ENCODE measurements at regions not wholly inside any gene's neighbourhood (a gene's known extent, or its start where the extent isn't known, plus 50 kb on each side); places are given as distances from the start of the nearest gene placed in this dataset.
"Not testable (repeated sequence)": the region's sequence is repeated elsewhere in the genome, so short reads cannot be mapped to it uniquely, and the experiment has no call there.

GRCh38 chr1:163999131-163999530, 559.9 kb upstream of the PBX1 start:
- Histone ChIP-seq H3K27me3 (ENCODE audit: insufficient read depth, poor library complexity, severe bottlenecking) (no peaks in the 10 kb centered on the region), H3K27ac (replicated peaks) (no peak overlapping the region), H3K4me3 (replicated peaks; ENCODE audit: insufficient read depth, low read length) (no peak overlapping the region)
- no peak for DNase-seq (ENCODE audit: low read depth in 1 of 2, low spot score in 1 of 2)
- TF ChIP-seq REST (IDR thresholded peaks at IDR 0.05; ENCODE audit: insufficient replicate concordance, low read depth), result no peak
- TF ChIP-seq GABPA (IDR thresholded peaks at IDR 0.05; ENCODE audit: low read depth), result no peak
- TF ChIP-seq SPI1 (IDR thresholded peaks at IDR 0.05; ENCODE audit: borderline replicate concordance, low read depth), result no peak
- no peak for TF ChIP-seq POLR2AphosphoS5 (IDR thresholded peaks at IDR 0.05; ENCODE audit: low read depth)
- no peak for TF ChIP-seq CTCF (IDR thresholded peaks at IDR 0.05; ENCODE audit: insufficient read depth, low read length)

- H3K27ac ChIP-seq (replicated peaks); H3K4me3 ChIP-seq (replicated peaks; ENCODE audit: insufficient read depth, low read length); H3K27me3 ChIP-seq (ENCODE audit: insufficient read depth, poor library complexity, severe bottlenecking); DNase-seq (ENCODE audit: low read depth in 1 of 2, low spot score in 1 of 2): not testable (repeated sequence)
These were observed 552.8 kb upstream of the PBX1 start for GRCh38 chr1:164006186-164006585.

GRCh38 chr1:164006621-164007020, 552.4 kb upstream of the PBX1 start:
- Histone ChIP-seq H3K27me3 (ENCODE audit: insufficient read depth, poor library complexity, severe bottlenecking) (no peaks in the 10 kb centered on the region), H3K27ac (replicated peaks) (no peak overlapping the region), H3K4me3 (replicated peaks; ENCODE audit: insufficient read depth, low read length) (no peak overlapping the region)
- no peak for DNase-seq (ENCODE audit: low read depth in 1 of 2, low spot score in 1 of 2)
- TF ChIP-seq SPI1 (IDR thresholded peaks at IDR 0.05; ENCODE audit: borderline replicate concordance, low read depth) (no peak), GABPA (IDR thresholded peaks at IDR 0.05; ENCODE audit: low read depth) (no peak), CTCF (IDR thresholded peaks at IDR 0.05; ENCODE audit: insufficient read depth, low read length) (no peak), REST (IDR thresholded peaks at IDR 0.05; ENCODE audit: insufficient replicate concordance, low read depth) (no peak), POLR2AphosphoS5 (IDR thresholded peaks at IDR 0.05; ENCODE audit: low read depth) (no peak)

GRCh38 chr1:164017239-164017638, 541.7 kb upstream of the PBX1 start:
- TF ChIP-seq POLR2AphosphoS5 (IDR thresholded peaks at IDR 0.05; ENCODE audit: low read depth), result no peak
- no peak for TF ChIP-seq SPI1 (IDR thresholded peaks at IDR 0.05; ENCODE audit: borderline replicate concordance, low read depth)
- no peak for TF ChIP-seq CTCF (IDR thresholded peaks at IDR 0.05; ENCODE audit: insufficient read depth, low read length)
- no peak for TF ChIP-seq GABPA (IDR thresholded peaks at IDR 0.05; ENCODE audit: low read depth)
- TF ChIP-seq REST (IDR thresholded peaks at IDR 0.05; ENCODE audit: insufficient replicate concordance, low read depth), result no peak
- Histone ChIP-seq H3K27ac (replicated peaks) (no peak overlapping the region), H3K27me3 (ENCODE audit: insufficient read depth, poor library complexity, severe bottlenecking) (no peaks in the 10 kb centered on the region), H3K4me3 (replicated peaks; ENCODE audit: insufficient read depth, low read length) (no peak overlapping the region)
- DNase-seq (ENCODE audit: low read depth in 1 of 2, low spot score in 1 of 2), result no peak

All from HL-60 (cell line).